WTC11 (cell line): ENCODE measurements at regions not wholly inside any gene's neighbourhood (a gene's known extent, or its start where the extent isn't known, plus 50 kb on each side); places are given as distances from the start of the nearest gene placed in this dataset.

Source experiments
- CREM ChIP-seq: sonication (generic); formaldehyde crosslinking; IDR thresholded peaks from 2 replicates; pipeline ENCODE4 v1.8.1; 2022; ENCODE audit warnings: mild to moderate bottlenecking, missing genetic modification reagents, moderate library complexity
- ELF4 ChIP-seq: sonication (generic); formaldehyde crosslinking; IDR thresholded peaks from 2 replicates; pipeline ENCODE4 v1.8.1; 2022; ENCODE audit warnings: low read depth, mild to moderate bottlenecking, moderate library complexity, missing genetic modification reagents
- ESRRA ChIP-seq: sonication (generic); formaldehyde crosslinking; IDR thresholded peaks from 2 replicates; pipeline ENCODE4 v1.8.1; 2022; ENCODE audit warnings: mild to moderate bottlenecking, missing genetic modification reagents, borderline replicate concordance
- NFE2L1 ChIP-seq: sonication (generic); formaldehyde crosslinking; IDR thresholded peaks from 2 replicates; pipeline ENCODE4 v1.8.1; 2023; ENCODE audit warnings: missing genetic modification reagents
- TEAD1 ChIP-seq: sonication (generic); formaldehyde crosslinking; IDR thresholded peaks from 2 replicates; pipeline ENCODE4 v1.8.0; 2022; ENCODE audit warnings: mild to moderate bottlenecking, missing genetic modification reagents
- ZBTB21 ChIP-seq: sonication (generic); formaldehyde crosslinking; IDR thresholded peaks from 2 replicates; pipeline ENCODE4 v1.8.1; 2023; ENCODE audit warnings: mild to moderate bottlenecking, missing genetic modification reagents, borderline replicate concordance
- ZNF138 ChIP-seq: sonication (generic); formaldehyde crosslinking; conservative IDR thresholded peaks from 2 replicates; pipeline ENCODE4 v1.8.1; 2022; ENCODE audit warnings: mild to moderate bottlenecking, moderate library complexity, missing genetic modification reagents
- TF ChIP-seq, protein P1 (sequence below): sonication (generic); formaldehyde crosslinking; IDR thresholded peaks from 2 replicates; pipeline ENCODE4 v1.8.1; 2022; ENCODE audit warnings: mild to moderate bottlenecking, moderate library complexity, missing genetic modification reagents
- TF ChIP-seq, protein P2 (sequence below): fragments of 200-600 bp; IDR thresholded peaks from 2 replicates; pipeline ENCODE4 v1.8.0; 2022; ENCODE audit warnings: antibody characterized with exemption
- TF ChIP-seq, protein P3 (sequence below): sonication (generic); formaldehyde crosslinking; IDR thresholded peaks from 2 replicates; pipeline ENCODE4 v1.8.1; 2023; ENCODE audit warnings: mild to moderate bottlenecking, missing genetic modification reagents, moderate library complexity
- TF ChIP-seq, protein P4 (sequence below): sonication (generic); formaldehyde crosslinking; IDR thresholded peaks from 2 replicates; pipeline ENCODE4 v1.8.0; 2022; ENCODE audit warnings: mild to moderate bottlenecking, missing genetic modification reagents

DNA sequence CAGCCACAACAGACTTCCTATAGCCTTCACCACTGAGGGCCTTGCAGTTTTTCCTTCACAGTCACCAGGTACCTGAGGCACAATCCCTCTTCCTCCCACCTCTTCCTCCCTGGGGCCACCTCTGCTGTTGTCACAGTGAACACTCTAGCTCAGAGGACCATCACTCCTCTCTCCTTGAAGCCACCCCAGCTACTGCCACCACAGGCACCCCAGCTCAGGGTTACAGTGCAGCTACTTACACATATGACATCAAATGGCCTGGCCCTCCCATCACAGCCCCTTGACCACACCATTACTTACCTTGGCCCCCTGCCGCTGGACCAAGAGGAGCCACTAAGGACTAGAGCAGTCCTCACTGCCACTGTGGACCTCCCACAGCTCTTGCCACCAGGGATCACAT, 213.5 kb upstream of the CRBN start:
- TF ChIP-seq, protein P1, sequence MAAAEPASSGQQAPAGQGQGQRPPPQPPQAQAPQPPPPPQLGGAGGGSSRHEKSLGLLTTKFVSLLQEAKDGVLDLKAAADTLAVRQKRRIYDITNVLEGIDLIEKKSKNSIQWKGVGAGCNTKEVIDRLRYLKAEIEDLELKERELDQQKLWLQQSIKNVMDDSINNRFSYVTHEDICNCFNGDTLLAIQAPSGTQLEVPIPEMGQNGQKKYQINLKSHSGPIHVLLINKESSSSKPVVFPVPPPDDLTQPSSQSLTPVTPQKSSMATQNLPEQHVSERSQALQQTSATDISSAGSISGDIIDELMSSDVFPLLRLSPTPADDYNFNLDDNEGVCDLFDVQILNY (CRISPR knock-in tag) = no peak
- TF ChIP-seq CREM (CRISPR knock-in tag) (no peak), ESRRA (CRISPR knock-in tag) (no peak), NFE2L1 (no peak), ZNF138 (CRISPR knock-in tag) (no peak), ZBTB21 (CRISPR knock-in tag) (no peak), TEAD1 (CRISPR knock-in tag) (no peak), ELF4 (no peak)
- TF ChIP-seq, protein P2, sequence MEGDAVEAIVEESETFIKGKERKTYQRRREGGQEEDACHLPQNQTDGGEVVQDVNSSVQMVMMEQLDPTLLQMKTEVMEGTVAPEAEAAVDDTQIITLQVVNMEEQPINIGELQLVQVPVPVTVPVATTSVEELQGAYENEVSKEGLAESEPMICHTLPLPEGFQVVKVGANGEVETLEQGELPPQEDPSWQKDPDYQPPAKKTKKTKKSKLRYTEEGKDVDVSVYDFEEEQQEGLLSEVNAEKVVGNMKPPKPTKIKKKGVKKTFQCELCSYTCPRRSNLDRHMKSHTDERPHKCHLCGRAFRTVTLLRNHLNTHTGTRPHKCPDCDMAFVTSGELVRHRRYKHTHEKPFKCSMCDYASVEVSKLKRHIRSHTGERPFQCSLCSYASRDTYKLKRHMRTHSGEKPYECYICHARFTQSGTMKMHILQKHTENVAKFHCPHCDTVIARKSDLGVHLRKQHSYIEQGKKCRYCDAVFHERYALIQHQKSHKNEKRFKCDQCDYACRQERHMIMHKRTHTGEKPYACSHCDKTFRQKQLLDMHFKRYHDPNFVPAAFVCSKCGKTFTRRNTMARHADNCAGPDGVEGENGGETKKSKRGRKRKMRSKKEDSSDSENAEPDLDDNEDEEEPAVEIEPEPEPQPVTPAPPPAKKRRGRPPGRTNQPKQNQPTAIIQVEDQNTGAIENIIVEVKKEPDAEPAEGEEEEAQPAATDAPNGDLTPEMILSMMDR = no peak
- TF ChIP-seq, protein P3, sequence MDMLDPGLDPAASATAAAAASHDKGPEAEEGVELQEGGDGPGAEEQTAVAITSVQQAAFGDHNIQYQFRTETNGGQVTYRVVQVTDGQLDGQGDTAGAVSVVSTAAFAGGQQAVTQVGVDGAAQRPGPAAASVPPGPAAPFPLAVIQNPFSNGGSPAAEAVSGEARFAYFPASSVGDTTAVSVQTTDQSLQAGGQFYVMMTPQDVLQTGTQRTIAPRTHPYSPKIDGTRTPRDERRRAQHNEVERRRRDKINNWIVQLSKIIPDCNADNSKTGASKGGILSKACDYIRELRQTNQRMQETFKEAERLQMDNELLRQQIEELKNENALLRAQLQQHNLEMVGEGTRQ (CRISPR knock-in tag) = no peak
- TF ChIP-seq, protein P4, sequence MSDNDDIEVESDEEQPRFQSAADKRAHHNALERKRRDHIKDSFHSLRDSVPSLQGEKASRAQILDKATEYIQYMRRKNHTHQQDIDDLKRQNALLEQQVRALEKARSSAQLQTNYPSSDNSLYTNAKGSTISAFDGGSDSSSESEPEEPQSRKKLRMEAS (CRISPR knock-in tag) = no peak
